ENCODE measurements at regions not wholly inside any gene's neighbourhood (a gene's known extent, or its start where the extent isn't known, plus 50 kb on each side); places are given as distances from the start of the nearest gene placed in this dataset.
A peak's percentile ranks its signal among the peaks of the same experiment; 100 is the strongest.

- DNase-seq = no peak
Measured at GRCh38 chr1:29869802-29870201, 633.5 kb downstream of the PTPRU start.

- no peak for DNase-seq
Measured at GRCh38 chr1:29868944-29869343, 632.6 kb downstream of the PTPRU start.

- no peak for DNase-seq
Measured at GRCh38 chr1:29868096-29868495, 631.8 kb downstream of the PTPRU start.

- DNase-seq = no peak
Measured at GRCh38 chr1:29865051-29865450, 628.7 kb downstream of the PTPRU start.

GRCh38 chr1:29864431-29865022 lies 628.2 kb downstream of the PTPRU start:
- no peak for DNase-seq

GRCh38 chr1:29861922-29862321 lies 625.6 kb downstream of the PTPRU start:
- no peak for DNase-seq

GRCh38 chr1:29861446-29861845 lies 625.1 kb downstream of the PTPRU start:
- DNase-seq = no peak

- no peak for DNase-seq
Measured at GRCh38 chr1:29860681-29861080, 624.4 kb downstream of the PTPRU start.

GRCh38 chr1:29860056-29860455 lies 623.7 kb downstream of the PTPRU start:
- no peak for DNase-seq

GRCh38 chr1:29859126-29859525 lies 622.8 kb downstream of the PTPRU start:
- DNase-seq = no peak

- no peak for DNase-seq
Measured at GRCh38 chr1:29858646-29859045, 622.3 kb downstream of the PTPRU start.

- DNase-seq = no peak
Measured at GRCh38 chr1:29856340-29857114, 620.2 kb downstream of the PTPRU start.

- DNase-seq = no peak
Measured at GRCh38 chr1:29855561-29856160, 619.3 kb downstream of the PTPRU start.

- DNase-seq = no peak
Measured at GRCh38 chr1:29854700-29855276, 618.5 kb downstream of the PTPRU start.

GRCh38 chr1:29853716-29854330 lies 617.5 kb downstream of the PTPRU start:
- DNase-seq = no peak

GRCh38 chr1:29852248-29852647 lies 615.9 kb downstream of the PTPRU start:
- no peak for DNase-seq

- no peak for DNase-seq
Measured at GRCh38 chr1:29851691-29852090, 615.4 kb downstream of the PTPRU start.

- DNase-seq = no peak
Measured at GRCh38 chr1:29849991-29850757, 613.9 kb downstream of the PTPRU start.

- peak; percentile 61 for DNase-seq
Measured at GRCh38 chr1:29849038-29849750, 612.9 kb downstream of the PTPRU start.

- DNase-seq = no peak
Measured at GRCh38 chr1:29845910-29846309, 609.6 kb downstream of the PTPRU start.

- no peak for DNase-seq
Measured at GRCh38 chr1:29842130-29842529, 605.8 kb downstream of the PTPRU start.

GRCh38 chr1:29839726-29840125 lies 603.4 kb downstream of the PTPRU start:
- DNase-seq = no peak

Measured in DMS153 (cell line).